ENCODE measurements at regions not wholly inside any gene's neighbourhood (a gene's known extent, or its start where the extent isn't known, plus 50 kb on each side); places are given as distances from the start of the nearest gene placed in this dataset.

- DNase-seq = no peak
Observed at GRCh38 chr10:131722525-131723264, 178.1 kb upstream of the PPP2R2D start.

- no peak for DNase-seq
Observed at GRCh38 chr10:131723297-131724168, 177.3 kb upstream of the PPP2R2D start.

- DNase-seq = no peak
Observed at GRCh38 chr10:131724169-131724545, 176.7 kb upstream of the PPP2R2D start.

GRCh38 chr10:131724891-131725580 is 175.8 kb upstream of the PPP2R2D start:
- DNase-seq = no peak

GRCh38 chr10:131725581-131726069 is 175.2 kb upstream of the PPP2R2D start:
- no peak for DNase-seq

- DNase-seq = peak in 6 of 14 donors; percentile 3 to 31 (median 8)
Observed at GRCh38 chr10:131726076-131726880, 174.5 kb upstream of the PPP2R2D start.

GRCh38 chr10:131726967-131727366 is 173.8 kb upstream of the PPP2R2D start:
- no peak for DNase-seq

- no peak for DNase-seq
Observed at GRCh38 chr10:131727560-131727959, 173.2 kb upstream of the PPP2R2D start.

- DNase-seq = no peak
Observed at GRCh38 chr10:131728286-131729228, 172.3 kb upstream of the PPP2R2D start.

- no peak for DNase-seq
Observed at GRCh38 chr10:131729361-131729760, 171.4 kb upstream of the PPP2R2D start.

GRCh38 chr10:131729938-131730660 is 170.7 kb upstream of the PPP2R2D start:
- DNase-seq = no peak

- DNase-seq = no peak
Observed at GRCh38 chr10:131730771-131731497, 169.9 kb upstream of the PPP2R2D start.

- DNase-seq = no peak
Observed at GRCh38 chr10:131731780-131732630, 168.8 kb upstream of the PPP2R2D start.

GRCh38 chr10:131732631-131733127 is 168.1 kb upstream of the PPP2R2D start:
- no peak for DNase-seq

- no peak for DNase-seq
Observed at GRCh38 chr10:131733596-131733995, 167.2 kb upstream of the PPP2R2D start.

GRCh38 chr10:131735577-131735976 is 165.2 kb upstream of the PPP2R2D start:
- no peak for DNase-seq

- no peak for DNase-seq
Observed at GRCh38 chr10:131736321-131736980, 164.4 kb upstream of the PPP2R2D start.
